ENCODE measurements at regions not wholly inside any gene's neighbourhood (a gene's known extent, or its start where the extent isn't known, plus 50 kb on each side); places are given as distances from the start of the nearest gene placed in this dataset.

DNA sequence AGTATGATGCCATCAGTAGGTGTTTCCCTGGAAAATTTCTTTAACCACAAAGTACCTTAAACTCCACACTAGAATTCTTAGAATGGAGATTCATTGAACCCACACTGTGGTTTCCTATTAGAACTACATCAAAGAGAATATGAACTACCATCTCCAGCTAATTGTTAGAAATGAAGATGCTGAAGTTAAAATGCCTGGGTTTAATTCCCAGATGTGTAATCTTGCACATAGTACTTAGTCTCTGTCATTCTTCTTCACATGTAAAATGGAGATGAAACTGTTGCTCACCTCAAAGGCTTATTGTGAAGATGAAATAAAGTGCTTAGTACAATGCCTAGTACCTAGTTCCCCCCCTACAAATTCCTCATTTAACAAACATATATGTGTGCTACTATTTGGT is 303.3 kb upstream of the CCNG1 start:
- intact Hi-C loops (cut with micrococcal nuclease; ENCODE audit: unreplicated experiment), result no loop called here
- POLR2A ChIA-PET, result no interaction called here
- in situ Hi-C loops (cut with HindIII; ENCODE audit: low pct_unique_long_range_greater_than_20kb, low sequenced_read_pairs), result no loop called here
- H3K27ac ChIP-seq (ENCODE audit: low read length), result no peak overlapping the region
- H3K27me3 ChIP-seq (ENCODE audit: control insufficient read depth, insufficient read depth, low read length), result no peaks in the 10 kb centered on the region
- no peak overlapping the region for H3K4me3 ChIP-seq (ENCODE audit: low read depth in 2 of 2, low read length in 2 of 2)
- BruUV-seq (replicated peaks), result no TSS peak
- no peaks in the 10 kb centered on the region for H3K9me3 ChIP-seq (ENCODE audit: control insufficient read depth, insufficient read depth, low read depth, low read length)
- no peaks in the 10 kb centered on the region for H3K4me1 ChIP-seq (ENCODE audit: control insufficient read depth, insufficient read depth, low read length)
- ATAC-seq (no peak), DNase-seq (ENCODE audit: low read depth, low spot score) (no peak)
- CTCF ChIA-PET, result no interaction called here
- TF ChIP-seq, protein P1, sequence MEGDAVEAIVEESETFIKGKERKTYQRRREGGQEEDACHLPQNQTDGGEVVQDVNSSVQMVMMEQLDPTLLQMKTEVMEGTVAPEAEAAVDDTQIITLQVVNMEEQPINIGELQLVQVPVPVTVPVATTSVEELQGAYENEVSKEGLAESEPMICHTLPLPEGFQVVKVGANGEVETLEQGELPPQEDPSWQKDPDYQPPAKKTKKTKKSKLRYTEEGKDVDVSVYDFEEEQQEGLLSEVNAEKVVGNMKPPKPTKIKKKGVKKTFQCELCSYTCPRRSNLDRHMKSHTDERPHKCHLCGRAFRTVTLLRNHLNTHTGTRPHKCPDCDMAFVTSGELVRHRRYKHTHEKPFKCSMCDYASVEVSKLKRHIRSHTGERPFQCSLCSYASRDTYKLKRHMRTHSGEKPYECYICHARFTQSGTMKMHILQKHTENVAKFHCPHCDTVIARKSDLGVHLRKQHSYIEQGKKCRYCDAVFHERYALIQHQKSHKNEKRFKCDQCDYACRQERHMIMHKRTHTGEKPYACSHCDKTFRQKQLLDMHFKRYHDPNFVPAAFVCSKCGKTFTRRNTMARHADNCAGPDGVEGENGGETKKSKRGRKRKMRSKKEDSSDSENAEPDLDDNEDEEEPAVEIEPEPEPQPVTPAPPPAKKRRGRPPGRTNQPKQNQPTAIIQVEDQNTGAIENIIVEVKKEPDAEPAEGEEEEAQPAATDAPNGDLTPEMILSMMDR (IDR thresholded peaks at IDR 0.05), result no peak
- TF ChIP-seq POLR2AphosphoS5 (IDR thresholded peaks at IDR 0.05; ENCODE audit: low read depth, low read length) (no peak), TCF7L2 (IDR thresholded peaks at IDR 0.05; ENCODE audit: low read depth, low read length) (no peak), SIN3A (IDR thresholded peaks at IDR 0.05; ENCODE audit: borderline replicate concordance, insufficient read depth, low read depth, low read length) (no peak)
- TF ChIP-seq, protein P2, sequence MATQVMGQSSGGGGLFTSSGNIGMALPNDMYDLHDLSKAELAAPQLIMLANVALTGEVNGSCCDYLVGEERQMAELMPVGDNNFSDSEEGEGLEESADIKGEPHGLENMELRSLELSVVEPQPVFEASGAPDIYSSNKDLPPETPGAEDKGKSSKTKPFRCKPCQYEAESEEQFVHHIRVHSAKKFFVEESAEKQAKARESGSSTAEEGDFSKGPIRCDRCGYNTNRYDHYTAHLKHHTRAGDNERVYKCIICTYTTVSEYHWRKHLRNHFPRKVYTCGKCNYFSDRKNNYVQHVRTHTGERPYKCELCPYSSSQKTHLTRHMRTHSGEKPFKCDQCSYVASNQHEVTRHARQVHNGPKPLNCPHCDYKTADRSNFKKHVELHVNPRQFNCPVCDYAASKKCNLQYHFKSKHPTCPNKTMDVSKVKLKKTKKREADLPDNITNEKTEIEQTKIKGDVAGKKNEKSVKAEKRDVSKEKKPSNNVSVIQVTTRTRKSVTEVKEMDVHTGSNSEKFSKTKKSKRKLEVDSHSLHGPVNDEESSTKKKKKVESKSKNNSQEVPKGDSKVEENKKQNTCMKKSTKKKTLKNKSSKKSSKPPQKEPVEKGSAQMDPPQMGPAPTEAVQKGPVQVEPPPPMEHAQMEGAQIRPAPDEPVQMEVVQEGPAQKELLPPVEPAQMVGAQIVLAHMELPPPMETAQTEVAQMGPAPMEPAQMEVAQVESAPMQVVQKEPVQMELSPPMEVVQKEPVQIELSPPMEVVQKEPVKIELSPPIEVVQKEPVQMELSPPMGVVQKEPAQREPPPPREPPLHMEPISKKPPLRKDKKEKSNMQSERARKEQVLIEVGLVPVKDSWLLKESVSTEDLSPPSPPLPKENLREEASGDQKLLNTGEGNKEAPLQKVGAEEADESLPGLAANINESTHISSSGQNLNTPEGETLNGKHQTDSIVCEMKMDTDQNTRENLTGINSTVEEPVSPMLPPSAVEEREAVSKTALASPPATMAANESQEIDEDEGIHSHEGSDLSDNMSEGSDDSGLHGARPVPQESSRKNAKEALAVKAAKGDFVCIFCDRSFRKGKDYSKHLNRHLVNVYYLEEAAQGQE (IDR thresholded peaks at IDR 0.05; ENCODE audit: insufficient read depth in 1 of 2, low read depth in 2 of 2, low read length in 1 of 2), result no peak
- H3K36me3 ChIP-seq (ENCODE audit: control insufficient read depth, insufficient read depth, low read length), result no peaks in the 10 kb centered on the region

DNA sequence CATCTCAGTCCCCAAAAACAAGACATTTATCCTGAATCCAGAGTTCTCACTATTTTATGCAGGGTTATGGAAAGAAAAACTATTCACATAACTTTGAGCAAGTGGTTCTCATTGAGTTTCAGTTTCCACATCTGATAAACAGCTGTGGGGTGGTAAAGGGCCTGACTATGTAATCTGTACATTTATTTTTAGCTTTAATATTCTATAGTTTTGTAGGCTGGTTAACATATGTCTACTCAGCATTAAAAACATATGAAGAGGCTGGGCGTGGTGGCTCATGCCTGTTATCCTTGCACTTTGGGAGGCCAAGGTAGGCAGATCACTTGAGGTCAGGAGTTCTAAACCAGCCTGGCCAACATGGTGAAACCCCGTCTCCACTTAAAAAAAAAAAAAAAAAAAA is 301.5 kb upstream of the CCNG1 start:
- no peaks in the 10 kb centered on the region for H3K36me3 ChIP-seq (ENCODE audit: control insufficient read depth, insufficient read depth, low read length)
- H3K27me3 ChIP-seq (ENCODE audit: control insufficient read depth, insufficient read depth, low read length), result no peaks in the 10 kb centered on the region
- no peak for ATAC-seq
- H3K4me3 ChIP-seq (ENCODE audit: low read depth in 2 of 2, low read length in 2 of 2), result no peak overlapping the region
- H3K9me3 ChIP-seq (ENCODE audit: control insufficient read depth, insufficient read depth, low read depth, low read length), result no peaks in the 10 kb centered on the region
- intact Hi-C loops (cut with micrococcal nuclease; ENCODE audit: unreplicated experiment) (no loop called here), in situ Hi-C loops (cut with HindIII; ENCODE audit: low pct_unique_long_range_greater_than_20kb, low sequenced_read_pairs) (no loop called here)
- ChIA-PET POLR2A (no interaction called here), CTCF (no interaction called here)
- TF ChIP-seq, protein P1 (IDR thresholded peaks at IDR 0.05), result no peak
- H3K4me1 ChIP-seq (ENCODE audit: control insufficient read depth, insufficient read depth, low read length), result no peaks in the 10 kb centered on the region
- H3K27ac ChIP-seq (ENCODE audit: low read length), result no peak overlapping the region
- no peak for DNase-seq (ENCODE audit: low read depth, low spot score)
- BruUV-seq (replicated peaks), result no TSS peak

DNA sequence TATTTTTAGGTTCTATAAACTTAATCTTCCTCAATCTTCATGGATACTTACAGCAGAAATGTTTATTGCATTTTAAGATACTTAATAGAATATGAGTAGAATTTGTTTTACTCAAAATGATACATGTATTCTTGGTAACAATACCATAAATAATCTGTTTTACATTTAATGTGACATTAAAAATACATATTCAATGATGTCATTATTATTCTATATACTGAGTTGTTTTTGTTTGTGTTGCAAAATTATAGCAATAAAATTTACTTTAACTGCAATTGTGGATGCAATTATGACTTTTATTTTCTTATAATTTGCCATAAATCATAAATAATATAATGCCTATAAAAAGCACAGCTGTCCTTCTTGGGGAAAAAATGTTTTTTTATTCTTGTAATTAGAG is 275.9 kb upstream of the CCNG1 start:
- BruUV-seq (replicated peaks), result no TSS peak
- in situ Hi-C loops (cut with HindIII; ENCODE audit: low pct_unique_long_range_greater_than_20kb, low sequenced_read_pairs), result no loop called here

More for the DNA sequence above, 275.9 kb upstream of the CCNG1 start:
- no peak overlapping the region for H3K27ac ChIP-seq (ENCODE audit: low read length)
- no peaks in the 10 kb centered on the region for H3K4me1 ChIP-seq (ENCODE audit: control insufficient read depth, insufficient read depth, low read length)
- no peaks in the 10 kb centered on the region for H3K36me3 ChIP-seq (ENCODE audit: control insufficient read depth, insufficient read depth, low read length)
- ChIA-PET POLR2A (no interaction called here), CTCF (no interaction called here)
- H3K9me3 ChIP-seq (ENCODE audit: control insufficient read depth, insufficient read depth, low read depth, low read length), result no peaks in the 10 kb centered on the region; the same call in 1 of the 2 replicates
- TF ChIP-seq SIN3A (IDR thresholded peaks at IDR 0.05; ENCODE audit: borderline replicate concordance, insufficient read depth, low read depth, low read length), result no peak
- TF ChIP-seq, protein P1 (IDR thresholded peaks at IDR 0.05), result no peak
- no peak overlapping the region for H3K4me3 ChIP-seq (ENCODE audit: low read depth in 2 of 2, low read length in 2 of 2)
- DNase-seq (ENCODE audit: low read depth, low spot score), result no peak
- H3K27me3 ChIP-seq (ENCODE audit: control insufficient read depth, insufficient read depth, low read length), result no peaks in the 10 kb centered on the region
- intact Hi-C loops (cut with micrococcal nuclease; ENCODE audit: unreplicated experiment), result no loop called here
- no peak for ATAC-seq

Data from Panc1 (cell line).